ENCODE measurements at regions not wholly inside any gene's neighbourhood (a gene's known extent, or its start where the extent isn't known, plus 50 kb on each side); places are given as distances from the start of the nearest gene placed in this dataset.

GRCh38 chr14:99029145-99029915 is 242.7 kb downstream of the BCL11B start:
- TF ChIP-seq ZNF3 (CRISPR knock-in tag; IDR thresholded peaks at IDR 0.05) (no peak), EP300 (IDR thresholded peaks at IDR 0.05; ENCODE audit: low read depth in 2 of 2, low read length in 2 of 2) (no peak), EP300 (CRISPR knock-in tag; IDR thresholded peaks at IDR 0.05; ENCODE audit: borderline replicate concordance) (no peak), PAF1 (CRISPR knock-in tag; IDR thresholded peaks at IDR 0.05) (no peak), ZNF407 (CRISPR knock-in tag; IDR thresholded peaks at IDR 0.05; ENCODE audit: not compliant biosample characterization) (no peak), RARA (CRISPR knock-in tag; IDR thresholded peaks at IDR 0.05) (no peak), ZNF10 (CRISPR knock-in tag; IDR thresholded peaks at IDR 0.05; ENCODE audit: borderline replicate concordance, low read depth) (no peak), KLF9 (CRISPR knock-in tag; IDR thresholded peaks at IDR 0.05; ENCODE audit: low read depth) (no peak)
- BruUV-seq (replicated peaks): no TSS peak
- ATAC-seq: no peak
- H3K4me3 ChIP-seq (replicated peaks in 1 of 3; ENCODE audit: insufficient read depth in 1 of 3, low read depth in 2 of 3, low read length in 3 of 3): no peak overlapping the region
- no peaks in the 10 kb centered on the region for H3K4me1 ChIP-seq (ENCODE audit: insufficient read depth, low read length)
- in situ Hi-C loops (cut with HindIII; ENCODE audit: extremely low pct_ligation_motif_present, low pct_unique_long_range_greater_than_20kb) (no loop called here), intact Hi-C loops (cut with micrococcal nuclease; ENCODE audit: unreplicated experiment) (no loop called here)
- FAIRE-seq: no peak
- H4K20me1 ChIP-seq (ENCODE audit: insufficient read depth, low read length): no peaks in the 10 kb centered on the region
- H3K4me2 ChIP-seq (ENCODE audit: low read depth, low read length): no peak overlapping the region
- 14% methylated on average over 11 of the region's 14 CpGs for WGBS (ENCODE audit: low lambda C conversion rate)
- H3K27ac ChIP-seq (ENCODE audit: extremely low read length, insufficient read depth, low read length): no peak overlapping the region
- POLR2A ChIA-PET: no interaction called here
- H2AFZ ChIP-seq (ENCODE audit: low read length): no peak overlapping the region
- no peaks in the 10 kb centered on the region for H3K79me2 ChIP-seq (ENCODE audit: insufficient read depth, low read length)
- H3K9me3 ChIP-seq (ENCODE audit: low read length): no peaks in the 10 kb centered on the region
- H3K36me3 ChIP-seq (replicated peaks in 1 of 2; ENCODE audit: control insufficient read depth in 1 of 2, insufficient read depth in 2 of 2, low read length in 2 of 2): no peaks in the 10 kb centered on the region
- no peaks in the 10 kb centered on the region; a peak in 1 of 5 replicates for H3K27me3 ChIP-seq (ENCODE audit: control insufficient read depth in 1 of 2, insufficient read depth in 2 of 2, low read length in 2 of 2)
- no peak overlapping the region for H3K9ac ChIP-seq (ENCODE audit: insufficient read depth, low read depth, low read length)
- CTCF ChIA-PET (ENCODE audit: low intra/inter-chr PET ratio, low total read pairs): no interaction called here
- DNase-seq (ENCODE audit: low spot score): no peak

Measured in HepG2 (cell line).